ENCODE measurements at regions not wholly inside any gene's neighbourhood (a gene's known extent, or its start where the extent isn't known, plus 50 kb on each side); places are given as distances from the start of the nearest gene placed in this dataset.
"Not testable (repeated sequence)": the region's sequence is repeated elsewhere in the genome, so short reads cannot be mapped to it uniquely, and the experiment has no call there.

DNA sequence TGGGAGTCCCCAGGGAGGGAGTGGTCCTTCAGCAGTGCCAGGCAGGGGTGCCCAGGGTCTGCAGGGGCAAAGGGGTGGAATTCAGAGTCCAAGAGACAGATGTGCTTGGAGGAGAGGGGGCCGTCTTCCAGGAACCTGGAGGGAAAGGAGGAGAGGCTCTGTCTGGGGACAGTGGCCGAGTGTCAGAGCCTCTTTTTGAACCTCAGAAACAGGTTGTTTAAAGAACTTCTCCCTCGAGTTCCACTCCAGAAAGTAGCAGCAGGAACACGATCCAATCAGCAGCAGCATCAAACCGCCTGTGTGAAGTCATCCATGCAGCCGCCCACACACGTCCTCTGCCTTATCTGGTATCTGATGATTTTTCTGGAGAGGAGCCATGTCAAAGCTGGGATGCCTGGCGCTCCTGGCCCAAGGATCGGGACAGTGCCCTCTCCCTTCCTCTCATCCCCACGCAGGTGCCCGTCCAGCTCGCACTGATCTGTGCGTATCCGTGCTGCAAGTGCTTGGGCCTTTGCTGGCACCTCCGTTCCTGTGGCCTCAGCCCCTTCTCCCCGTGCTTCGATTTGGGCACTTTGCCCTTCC is 205.1 kb downstream of the NDUFA10 start:
- DNase-seq (ENCODE audit: low read depth in 2 of 2): no peak

GRCh38 chr2:239819091-239819973 is 205.8 kb downstream of the NDUFA10 start:
- DNase-seq (ENCODE audit: low read depth in 2 of 2): no peak

DNA sequence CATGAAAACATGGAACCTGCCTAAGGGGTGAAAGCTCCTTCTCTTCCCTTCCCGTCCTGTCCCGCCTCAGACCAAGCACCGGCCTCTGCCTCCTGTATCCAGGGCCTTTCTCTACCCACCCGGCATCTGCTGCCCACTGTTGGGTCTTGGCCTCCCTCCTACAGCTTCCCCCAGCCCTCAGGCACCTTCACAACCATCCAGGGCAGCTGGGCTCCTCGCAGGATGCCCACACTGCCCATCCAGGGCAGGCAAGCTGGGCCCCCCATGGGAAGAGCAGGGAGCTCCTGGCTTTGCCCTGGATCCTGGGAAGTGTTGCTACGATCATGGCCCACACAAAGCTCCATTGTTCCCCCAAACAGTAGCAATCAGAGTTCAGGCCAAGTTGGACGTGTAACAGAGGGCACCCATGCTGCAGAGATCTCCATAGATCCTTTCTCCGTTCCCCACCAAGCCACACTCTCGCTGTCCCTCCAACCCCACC is 206.6 kb downstream of the NDUFA10 start:
- DNase-seq (ENCODE audit: low read depth in 2 of 2): no peak

GRCh38 chr2:239818086-239818485 is 207.1 kb downstream of the NDUFA10 start:
- DNase-seq (ENCODE audit: low read depth in 2 of 2): no peak

DNA sequence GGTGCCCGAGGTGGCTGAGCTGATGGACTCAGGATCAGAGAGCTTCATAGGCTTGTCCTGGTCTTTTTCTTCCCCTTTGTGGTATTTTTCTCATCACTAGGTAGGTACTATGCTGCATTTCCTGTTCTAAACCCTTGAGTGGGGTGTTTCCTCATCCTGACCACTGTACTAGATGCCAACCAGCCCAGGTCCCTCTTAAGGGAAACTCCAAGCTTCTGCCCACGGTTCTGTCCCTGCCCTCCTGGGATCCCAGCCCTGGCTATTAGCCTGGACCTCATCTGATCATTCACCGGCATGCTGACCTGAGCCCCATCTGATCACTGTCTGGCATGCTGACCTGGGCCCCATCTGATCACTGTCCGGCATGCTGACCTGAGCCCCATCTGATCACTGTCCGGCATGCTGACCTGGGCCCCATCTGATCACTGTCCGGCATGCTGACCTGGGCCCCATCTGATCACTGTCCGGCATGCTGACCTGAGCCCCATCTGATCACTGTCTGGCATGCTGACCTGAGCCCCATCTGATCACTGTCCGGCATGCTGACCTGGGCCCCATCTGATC is 207.6 kb downstream of the NDUFA10 start:
- DNase-seq (ENCODE audit: low read depth in 2 of 2): not testable (repeated sequence)

- DNase-seq (ENCODE audit: low read depth in 2 of 2): no peak
These were observed 208.3 kb downstream of the NDUFA10 start for GRCh38 chr2:239816576-239817467.

- no peak for DNase-seq (ENCODE audit: low read depth in 2 of 2)
These were observed 209.5 kb downstream of the NDUFA10 start for GRCh38 chr2:239815671-239816070.

DNA sequence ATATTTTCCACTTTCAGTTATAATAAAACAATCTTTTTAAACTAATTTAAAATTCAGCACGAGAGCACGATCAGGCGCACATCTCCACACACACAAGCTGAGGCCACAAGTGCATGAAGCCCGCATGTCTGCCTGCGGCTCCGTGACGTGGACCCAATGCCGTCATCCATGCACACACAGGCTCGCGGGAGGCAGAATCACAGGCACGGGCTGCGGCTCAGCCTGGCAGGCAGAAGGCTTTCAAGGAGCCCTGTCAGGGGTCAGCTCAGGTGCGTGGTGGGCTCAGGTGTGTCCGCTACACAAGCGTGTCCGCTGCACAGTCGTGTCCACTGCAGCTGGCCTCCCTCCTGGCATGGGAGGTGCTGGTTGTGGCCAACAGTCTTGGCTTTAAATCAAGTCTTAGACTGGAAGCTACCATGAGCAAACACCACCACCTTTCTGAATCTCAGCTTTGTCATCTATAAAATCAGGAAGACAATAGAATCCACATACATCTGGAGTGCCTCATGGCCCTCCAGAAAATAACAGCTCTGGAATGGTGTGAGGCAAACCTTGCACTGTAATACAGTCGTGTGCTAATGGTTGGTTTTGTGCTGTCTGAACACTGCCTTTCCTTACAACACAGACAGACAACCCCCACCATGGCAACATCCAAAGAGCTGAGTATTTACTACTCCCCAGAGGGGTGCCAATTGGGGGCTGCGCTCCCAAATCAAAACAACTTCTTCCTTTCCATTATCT is 210.1 kb downstream of the NDUFA10 start:
- no peak for DNase-seq (ENCODE audit: low read depth in 2 of 2)

DNA sequence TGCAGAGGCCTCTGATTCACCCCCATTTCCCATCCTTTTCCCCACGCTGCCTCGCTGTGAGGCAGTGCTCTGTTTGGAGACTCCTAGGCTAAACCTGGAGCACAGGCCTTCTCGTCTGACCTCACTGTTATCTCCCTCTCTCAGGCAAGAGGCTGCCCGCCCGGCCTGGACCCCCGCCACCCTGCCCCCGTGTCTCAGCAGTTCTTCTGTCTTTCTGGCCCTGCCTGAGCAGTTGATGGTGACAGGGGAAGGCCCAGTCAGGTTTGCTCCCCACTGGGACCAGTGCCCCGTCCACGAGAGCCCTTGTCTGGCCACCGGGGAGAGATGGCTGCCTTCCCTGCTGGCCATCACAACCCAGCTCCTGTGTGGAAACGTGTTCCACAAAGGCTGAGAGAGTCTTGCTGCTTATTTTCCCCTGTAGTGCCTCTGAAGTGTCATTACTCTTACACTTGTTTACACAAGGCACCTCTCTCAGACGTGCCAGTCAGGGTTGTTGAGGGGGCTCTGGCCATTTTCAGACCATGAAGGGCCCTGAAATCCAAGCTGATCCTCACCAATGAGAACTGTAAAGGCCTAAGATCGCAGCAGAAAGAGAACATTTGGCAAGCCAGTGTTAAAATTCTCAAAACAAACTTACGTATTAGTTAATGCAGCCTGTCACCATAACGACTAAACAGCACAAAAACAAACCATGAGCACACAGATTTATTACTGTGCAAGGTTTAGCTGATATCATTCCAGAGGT is 210.9 kb downstream of the NDUFA10 start:
- no peak for DNase-seq (ENCODE audit: low read depth in 2 of 2)

DNA sequence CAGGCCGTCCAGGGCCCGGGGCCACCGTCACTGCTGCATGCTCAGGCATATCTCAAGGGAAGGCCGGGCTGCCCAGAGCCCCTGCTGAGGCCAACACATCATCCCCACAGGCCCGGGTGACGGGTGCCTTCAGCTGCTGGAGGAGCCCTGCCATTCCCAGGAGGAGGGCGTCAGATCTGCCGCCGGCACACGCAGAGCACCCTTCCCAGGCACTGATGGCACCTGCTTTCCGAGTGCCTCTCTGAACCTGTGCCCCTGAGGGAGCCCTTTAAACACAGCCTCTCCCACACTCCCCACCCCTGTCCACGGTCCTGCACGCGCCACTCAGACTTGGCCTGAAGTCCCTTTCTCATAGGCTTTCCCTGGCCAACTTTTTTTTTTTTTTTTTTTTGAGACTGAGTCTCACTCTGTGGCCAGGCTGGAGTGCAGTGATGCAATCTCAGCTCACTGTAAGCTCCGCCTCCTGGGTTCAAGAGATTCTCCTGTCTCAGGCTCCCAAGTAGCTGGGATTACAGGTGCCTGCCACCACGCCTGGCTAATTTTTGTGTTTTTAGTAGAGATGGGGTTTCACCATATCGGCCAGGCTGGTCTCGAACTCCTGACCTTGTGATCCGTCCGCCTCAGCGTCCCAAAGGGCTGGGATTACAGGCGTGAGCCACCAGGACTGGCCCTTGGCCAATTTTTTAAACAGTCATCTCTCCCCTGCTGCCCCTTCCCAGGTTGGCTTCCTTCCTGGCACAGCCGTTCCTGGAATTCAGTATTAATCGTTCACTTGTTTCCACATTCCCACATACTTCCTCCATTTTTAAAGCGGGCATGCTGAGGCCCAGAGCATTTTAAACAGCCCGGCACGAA is 211.7 kb downstream of the NDUFA10 start:
- no peak for DNase-seq (ENCODE audit: low read depth in 2 of 2)

DNA sequence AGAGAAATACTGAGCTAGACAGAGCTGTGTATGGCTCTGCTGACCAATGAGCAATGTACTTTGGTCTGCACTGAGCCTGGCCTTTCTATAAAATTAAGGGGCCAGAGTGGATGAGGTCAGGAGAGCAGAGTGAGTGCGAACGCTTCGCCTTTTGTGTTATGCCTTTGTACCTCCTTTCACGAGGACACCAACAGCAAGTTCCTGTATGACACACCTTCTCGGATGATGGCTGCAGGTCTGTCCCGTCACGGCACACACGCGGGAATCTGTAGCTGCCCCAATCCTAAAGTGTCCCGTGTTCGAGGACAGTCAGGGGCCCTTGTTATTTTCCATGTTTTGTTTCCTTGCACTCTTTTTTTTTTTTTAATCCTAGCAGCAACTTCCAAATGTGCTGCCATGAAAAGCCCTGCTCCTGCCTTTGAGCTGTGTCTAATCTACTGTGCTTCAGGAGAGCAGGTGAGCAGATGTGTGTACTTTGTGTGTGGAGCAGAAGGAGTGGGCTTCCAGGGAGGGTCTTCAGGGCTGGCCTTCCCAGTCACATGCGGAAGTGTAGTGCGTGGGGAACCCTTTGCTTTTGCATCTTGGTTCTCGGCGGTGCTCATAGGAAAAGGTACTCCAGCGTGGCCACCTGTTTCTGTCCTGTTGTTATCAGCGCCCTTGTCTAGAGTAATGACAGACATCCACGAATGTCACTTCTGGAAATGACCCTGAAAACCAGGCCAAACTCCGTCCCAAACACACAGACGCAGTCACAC is 213.2 kb downstream of the NDUFA10 start:
- DNase-seq (ENCODE audit: low read depth in 2 of 2): no peak

- DNase-seq (ENCODE audit: low read depth in 2 of 2): no peak
These were observed 213.9 kb downstream of the NDUFA10 start for GRCh38 chr2:239811111-239811781.

GRCh38 chr2:239809391-239809790 is 215.8 kb downstream of the NDUFA10 start:
- no peak for DNase-seq (ENCODE audit: low read depth in 2 of 2)

DNA sequence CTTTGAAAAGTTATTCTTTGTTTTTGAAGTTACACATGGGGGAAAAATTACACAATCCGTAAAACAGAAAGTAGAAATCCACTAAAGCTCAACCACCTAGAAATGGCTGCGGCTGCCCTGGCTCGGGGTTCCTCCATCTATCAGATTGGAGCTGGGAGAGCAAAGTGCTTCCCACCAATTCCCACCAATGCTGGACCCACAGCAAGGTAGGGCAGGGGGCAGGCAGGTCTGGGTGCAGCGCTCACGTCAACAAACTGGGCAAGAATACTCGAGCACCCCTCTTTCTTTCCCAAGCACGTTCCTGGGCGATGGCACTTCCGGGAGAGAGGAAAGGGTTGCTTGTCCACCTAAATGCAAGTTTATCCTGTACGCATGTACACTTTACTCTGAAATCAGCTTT is 217.6 kb downstream of the NDUFA10 start:
- no peak for DNase-seq (ENCODE audit: low read depth in 2 of 2)

- DNase-seq (ENCODE audit: low read depth in 2 of 2): no peak
These were observed 218.2 kb downstream of the NDUFA10 start for GRCh38 chr2:239806758-239807434.

DNA sequence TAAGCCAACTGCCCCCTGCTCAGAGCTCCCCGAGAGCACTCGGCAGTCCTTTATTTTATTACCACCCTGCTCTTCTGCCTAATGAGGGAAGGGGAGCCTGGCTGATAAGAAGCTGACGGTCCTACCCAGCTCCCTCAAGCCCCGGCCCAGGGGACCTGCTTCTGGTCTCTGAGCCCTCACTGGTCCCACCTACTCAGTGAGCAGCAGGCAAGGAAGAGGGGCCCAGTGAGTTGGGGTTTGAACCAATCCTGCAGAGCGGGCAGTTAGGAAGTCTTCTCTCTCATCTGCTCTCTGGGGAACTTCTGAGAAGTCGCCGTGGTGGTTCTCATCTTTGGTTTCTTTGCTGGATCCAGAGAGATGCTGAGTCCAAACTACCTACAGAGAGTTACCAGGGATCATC is 218.9 kb downstream of the NDUFA10 start:
- no peak for DNase-seq (ENCODE audit: low read depth in 2 of 2)

GRCh38 chr2:239805414-239805813 is 219.7 kb downstream of the NDUFA10 start:
- DNase-seq (ENCODE audit: low read depth in 2 of 2): no peak

DNA sequence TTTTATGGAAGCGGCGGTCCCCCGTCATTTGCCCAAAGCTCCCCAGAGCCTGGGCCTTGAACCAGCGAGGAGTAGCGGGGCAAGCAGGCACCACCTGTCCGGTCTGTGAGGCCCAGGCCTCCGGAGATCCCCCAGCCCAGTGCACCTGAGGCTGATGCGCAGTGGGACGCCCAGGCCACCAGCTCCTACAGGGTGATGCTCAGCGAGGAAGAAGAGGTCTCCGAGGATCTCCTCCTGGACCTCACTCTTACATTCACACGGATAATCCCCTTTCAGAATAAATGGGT is 220.2 kb downstream of the NDUFA10 start:
- no peak for DNase-seq (ENCODE audit: low read depth in 2 of 2)
